ENCODE measurements at regions not wholly inside any gene's neighbourhood (a gene's known extent, or its start where the extent isn't known, plus 50 kb on each side); places are given as distances from the start of the nearest gene placed in this dataset.

GRCh38 chr1:172801771-172802322 is 142.9 kb downstream of the FASLG start:
- no peaks in the 10 kb centered on the region for H3K79me1 ChIP-seq (ENCODE audit: insufficient read depth, low read depth, low read length, poor library complexity, severe bottlenecking)
- H4K91ac ChIP-seq (ENCODE audit: insufficient read length, low read depth, low read length): no peak overlapping the region
- no peaks in the 10 kb centered on the region for H3K4me1 Mint-ChIP-seq
- no peak overlapping the region for H2AFZ ChIP-seq (ENCODE audit: low read length)
- H3K14ac ChIP-seq (ENCODE audit: insufficient read depth, low read length): no peak overlapping the region
- no peak overlapping the region for H2BK20ac ChIP-seq (ENCODE audit: low read depth, low read length, poor library complexity, severe bottlenecking)
- peaks cover 0 to 3% (median 2%) of the 10 kb centered on the region in 3 experiments; a peak in 5 of 7 replicates for H3K36me3 Mint-ChIP-seq (ENCODE audit: insufficient read depth in 1 of 3, low read depth in 3 of 3)
- H3K23ac ChIP-seq (ENCODE audit: insufficient read length, low read depth, low read length): no peak overlapping the region
- no peak overlapping the region for H2BK120ac ChIP-seq (ENCODE audit: low read depth, low read length, poor library complexity, severe bottlenecking)
- no peak for DNase-seq
- no CpG with 5 or more reads among the region's 1 CpG for WGBS (ENCODE audit: extremely low coverage, insufficient read length, low lambda C conversion rate)
- H3K56ac ChIP-seq (ENCODE audit: insufficient read length, low read depth, low read length): no peak overlapping the region
- no peaks in the 10 kb centered on the region for H3K79me2 ChIP-seq (ENCODE audit: insufficient read depth, low read length)
- no peak overlapping the region for H2BK5ac ChIP-seq (ENCODE audit: insufficient read length, low read length)
- no peak overlapping the region for H2BK15ac ChIP-seq (ENCODE audit: low read depth, low read length)
- peaks cover 17 to 23% of the 10 kb centered on the region in 2 experiments for H3K9me3 Mint-ChIP-seq
- no peaks in the 10 kb centered on the region for H3K27me3 Mint-ChIP-seq (ENCODE audit: low read depth)
- no peak overlapping the region for H4K8ac ChIP-seq (replicated peaks; ENCODE audit: insufficient read length, low read depth, low read length)
- no peak overlapping the region for H3K27ac ChIP-seq (ENCODE audit: insufficient read length, low read depth, low read length)
- H3T11ph ChIP-seq (ENCODE audit: low read length): no peak overlapping the region
- H3K18ac ChIP-seq (ENCODE audit: insufficient read length, low read depth, low read length): no peak overlapping the region
- H3K4me1 ChIP-seq (ENCODE audit: insufficient read depth, low read length): no peaks in the 10 kb centered on the region
- no peak overlapping the region for H3K4me3 Mint-ChIP-seq
- no peak overlapping the region for H2BK12ac ChIP-seq (ENCODE audit: insufficient read length, low read depth, low read length)
- H3K4ac ChIP-seq (ENCODE audit: low read depth, low read length): no peak overlapping the region
- H3K4me2 ChIP-seq (ENCODE audit: insufficient read depth, insufficient read length, low read length): no peak overlapping the region
- no peaks in the 10 kb centered on the region for H3K23me2 ChIP-seq (ENCODE audit: insufficient read length, low read depth, low read length, poor library complexity, severe bottlenecking)
- no peak overlapping the region for H3K27ac Mint-ChIP-seq
- TF ChIP-seq, protein P1, sequence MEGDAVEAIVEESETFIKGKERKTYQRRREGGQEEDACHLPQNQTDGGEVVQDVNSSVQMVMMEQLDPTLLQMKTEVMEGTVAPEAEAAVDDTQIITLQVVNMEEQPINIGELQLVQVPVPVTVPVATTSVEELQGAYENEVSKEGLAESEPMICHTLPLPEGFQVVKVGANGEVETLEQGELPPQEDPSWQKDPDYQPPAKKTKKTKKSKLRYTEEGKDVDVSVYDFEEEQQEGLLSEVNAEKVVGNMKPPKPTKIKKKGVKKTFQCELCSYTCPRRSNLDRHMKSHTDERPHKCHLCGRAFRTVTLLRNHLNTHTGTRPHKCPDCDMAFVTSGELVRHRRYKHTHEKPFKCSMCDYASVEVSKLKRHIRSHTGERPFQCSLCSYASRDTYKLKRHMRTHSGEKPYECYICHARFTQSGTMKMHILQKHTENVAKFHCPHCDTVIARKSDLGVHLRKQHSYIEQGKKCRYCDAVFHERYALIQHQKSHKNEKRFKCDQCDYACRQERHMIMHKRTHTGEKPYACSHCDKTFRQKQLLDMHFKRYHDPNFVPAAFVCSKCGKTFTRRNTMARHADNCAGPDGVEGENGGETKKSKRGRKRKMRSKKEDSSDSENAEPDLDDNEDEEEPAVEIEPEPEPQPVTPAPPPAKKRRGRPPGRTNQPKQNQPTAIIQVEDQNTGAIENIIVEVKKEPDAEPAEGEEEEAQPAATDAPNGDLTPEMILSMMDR (conservative IDR thresholded peaks at IDR 0.05): no peak
- no peak overlapping the region for H2AK5ac ChIP-seq (ENCODE audit: insufficient read length, low read length)
- H3K27me3 ChIP-seq (ENCODE audit: insufficient read depth, low read length): no peaks in the 10 kb centered on the region
- H4K20me1 ChIP-seq (ENCODE audit: control insufficient read depth, insufficient read depth, insufficient read length): no peaks in the 10 kb centered on the region
- no peak overlapping the region for H4K5ac ChIP-seq (ENCODE audit: insufficient read length, low read depth, low read length)
- H3K9me3 ChIP-seq (ENCODE audit: control insufficient read depth, low read depth, low read length): no peaks in the 10 kb centered on the region
- H3K9ac ChIP-seq (ENCODE audit: extremely low read depth, insufficient read length, low read length): no peak overlapping the region

Data from H9 (cell line).